ENCODE measurements at regions not wholly inside any gene's neighbourhood (a gene's known extent, or its start where the extent isn't known, plus 50 kb on each side); places are given as distances from the start of the nearest gene placed in this dataset.
A peak's percentile ranks its signal among the peaks of the same experiment; 100 is the strongest.

DNA sequence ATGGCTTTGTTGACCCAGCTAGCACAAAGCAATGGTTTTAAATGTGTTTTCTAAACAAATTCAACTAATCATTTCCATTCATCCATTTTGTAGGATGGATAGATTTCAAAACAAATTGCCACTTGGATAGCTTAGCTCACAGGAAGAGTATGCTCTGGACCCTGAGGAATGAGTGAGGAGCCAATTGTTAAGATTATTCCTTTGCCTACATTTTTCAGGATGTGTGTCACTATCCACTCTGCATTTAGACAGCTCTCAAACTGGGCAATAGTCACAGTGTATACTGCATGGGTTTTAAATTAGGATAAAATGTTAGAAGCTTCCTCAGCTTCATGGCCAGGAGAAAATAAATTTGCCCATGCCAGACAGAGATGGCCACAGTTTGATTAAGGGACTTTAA is 605.6 kb upstream of the TEX47 start:
- ATAC-seq (peak; percentile 30 to 39), DNase-seq (no peak)
- intact Hi-C loops (cut with DNase I) = no loop called here

GRCh38 chr7:89401690-89402089 is 606.2 kb upstream of the TEX47 start:
- ATAC-seq = peak; percentile 39 to 59
- intact Hi-C loops (cut with DNase I) = no loop called here
- no peak for DNase-seq

- intact Hi-C loops (cut with DNase I) = no loop called here
- DNase-seq = no peak
- no peak for ATAC-seq
These were observed 656.4 kb upstream of the TEX47 start for GRCh38 chr7:89451911-89452310.

GRCh38 chr7:89456556-89456955 is 661.0 kb upstream of the TEX47 start:
- intact Hi-C loops (cut with DNase I) = no loop called here
- ATAC-seq = no peak

GRCh38 chr7:89458114-89458513 is 662.6 kb upstream of the TEX47 start:
- intact Hi-C loops (cut with DNase I) = no loop called here
- DNase-seq = no peak
- no peak for ATAC-seq

More at GRCh38 chr7:89456556-89456955, 661.0 kb upstream of the TEX47 start:
- DNase-seq = no peak

GRCh38 chr7:89474456-89474855 is 678.9 kb upstream of the TEX47 start:
- intact Hi-C loops (cut with DNase I) = no loop called here
- no peak for DNase-seq
- ATAC-seq = no peak

- DNase-seq = no peak
- intact Hi-C loops (cut with DNase I) = no loop called here
- no peak for ATAC-seq
These were observed 676.3 kb upstream of the STEAP1 start for GRCh38 chr7:89477991-89478390.

GRCh38 chr7:89495704-89496103 is 658.6 kb upstream of the STEAP1 start:
- intact Hi-C loops (cut with DNase I) = no loop called here
- ATAC-seq (no peak), DNase-seq (no peak)

GRCh38 chr7:89500084-89500483 is 654.2 kb upstream of the STEAP1 start:
- DNase-seq = no peak
- no peak for ATAC-seq
- intact Hi-C loops (cut with DNase I) = no loop called here

- DNase-seq = no peak
- intact Hi-C loops (cut with DNase I) = no loop called here
- ATAC-seq = no peak
These were observed 651.0 kb upstream of the STEAP1 start for GRCh38 chr7:89503281-89503680.

DNA sequence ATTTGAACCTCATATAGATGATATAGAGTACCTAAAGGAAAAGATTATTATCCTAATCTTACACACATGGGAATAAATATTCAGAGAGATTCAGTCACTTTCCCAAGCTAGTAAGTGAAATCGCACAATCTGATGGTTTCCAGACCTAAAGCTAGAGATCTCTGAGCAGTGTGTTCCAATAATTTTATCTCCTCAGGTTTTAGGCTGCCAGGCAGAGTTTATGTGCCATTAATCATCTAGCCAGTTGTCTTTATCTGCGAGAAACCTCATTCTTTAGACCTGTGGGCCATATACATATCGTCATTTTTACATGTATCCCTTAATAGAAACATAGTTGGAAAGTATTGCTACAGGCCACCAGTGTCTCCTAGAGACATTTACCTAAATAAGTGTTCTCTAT is 647.2 kb upstream of the STEAP1 start:
- DNase-seq (no peak), ATAC-seq (no peak)
- intact Hi-C loops (cut with DNase I) = no loop called here

DNA sequence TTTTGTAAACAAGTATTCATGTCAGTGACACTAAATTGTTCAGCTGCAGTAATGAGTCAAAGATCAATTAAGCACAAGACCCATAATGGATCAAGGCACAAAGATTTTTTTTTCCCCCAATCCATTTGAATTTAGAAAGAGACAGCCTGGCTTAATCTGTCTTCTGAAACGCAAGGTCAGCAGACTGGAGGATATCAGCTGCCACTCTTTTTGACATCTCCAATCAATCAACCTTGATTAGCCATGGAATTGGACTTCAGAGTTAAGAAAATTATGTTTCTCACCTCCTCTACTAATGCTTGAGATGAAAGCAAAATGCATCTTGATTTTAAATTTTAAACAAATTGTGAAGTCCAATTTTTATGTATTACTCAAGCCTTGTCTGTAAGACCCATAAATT is 642.4 kb upstream of the STEAP1 start:
- DNase-seq (no peak), ATAC-seq (no peak)
- intact Hi-C loops (cut with DNase I) = no loop called here

DNA sequence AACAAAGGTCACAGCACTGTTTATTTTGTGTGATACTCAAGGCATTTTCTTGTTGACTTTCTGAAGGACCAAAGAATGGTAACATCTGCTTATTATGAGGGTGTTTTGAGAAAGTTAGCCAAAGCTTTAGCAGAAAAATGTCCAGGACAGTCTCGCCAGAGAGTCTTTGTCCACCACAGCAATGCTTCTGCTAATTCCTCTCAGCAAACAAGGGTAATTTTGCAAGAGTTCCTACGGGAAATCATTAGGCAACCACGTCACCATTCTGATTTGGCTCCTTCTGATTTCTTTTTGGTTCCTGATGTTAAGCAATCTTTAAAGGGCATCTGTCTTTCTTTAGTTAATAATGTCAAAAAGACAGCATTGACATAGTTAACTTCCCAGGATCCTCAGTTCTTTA is 639.3 kb upstream of the STEAP1 start:
- DNase-seq (no peak), ATAC-seq (peak in 1 of 2 donors; percentile 34)
- intact Hi-C loops (cut with DNase I) = no loop called here

GRCh38 chr7:89517815-89518214 is 636.5 kb upstream of the STEAP1 start:
- DNase-seq = no peak
- intact Hi-C loops (cut with DNase I) = no loop called here
- no peak for ATAC-seq

GRCh38 chr7:89549768-89550167 is 604.5 kb upstream of the STEAP1 start:
- no peak for ATAC-seq
- intact Hi-C loops (cut with DNase I) = no loop called here

DNA sequence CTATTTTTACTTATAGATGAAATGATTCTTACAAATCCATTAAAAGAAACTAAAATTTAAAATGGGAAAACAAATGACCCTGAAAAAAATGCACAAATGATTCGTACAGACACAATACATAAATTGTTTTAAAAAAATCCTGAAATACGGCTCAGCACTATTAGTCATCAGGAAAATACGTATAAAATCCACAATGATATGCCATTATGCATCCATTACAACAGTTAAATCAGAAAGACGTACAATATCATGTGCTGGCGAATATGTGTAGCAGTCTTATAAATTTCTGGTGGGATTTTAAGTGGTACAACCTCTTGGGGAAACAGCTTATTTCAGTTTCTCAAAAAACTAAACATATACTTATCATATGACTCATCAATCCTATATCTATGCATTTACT is 600.1 kb upstream of the STEAP1 start:
- intact Hi-C loops (cut with DNase I) = no loop called here
- no peak for DNase-seq
- ATAC-seq = no peak

More at GRCh38 chr7:89549768-89550167, 604.5 kb upstream of the STEAP1 start:
- no peak for DNase-seq

GRCh38 chr7:89559596-89559995 is 594.7 kb upstream of the STEAP1 start:
- DNase-seq = no peak
- no peak for ATAC-seq
- intact Hi-C loops (cut with DNase I) = no loop called here

- intact Hi-C loops (cut with DNase I) = no loop called here
- ATAC-seq (no peak), DNase-seq (no peak)
These were observed 590.7 kb upstream of the STEAP1 start for GRCh38 chr7:89563597-89563996.

GRCh38 chr7:89584896-89585295 is 569.4 kb upstream of the STEAP1 start:
- ATAC-seq = no peak
- intact Hi-C loops (cut with DNase I) = no loop called here
- no peak for DNase-seq

DNA sequence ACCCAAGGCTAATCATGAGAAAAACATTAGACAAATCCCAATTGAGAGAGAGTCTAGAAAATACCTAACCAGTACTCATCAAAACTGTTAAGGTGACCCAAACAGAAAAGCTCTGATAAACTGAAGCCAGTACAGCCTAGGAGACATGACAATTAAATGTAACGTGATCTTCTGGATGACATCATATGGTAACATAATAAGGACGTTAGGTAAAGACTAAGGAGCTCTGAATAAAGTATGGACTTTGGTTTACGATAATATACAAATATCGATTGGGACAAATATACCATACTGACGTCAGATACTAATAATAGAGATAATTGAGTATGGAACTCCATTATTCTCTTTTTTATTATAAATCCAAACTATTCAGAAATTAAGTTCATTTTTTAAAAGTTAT is 561.1 kb upstream of the STEAP1 start:
- intact Hi-C loops (cut with DNase I) = no loop called here
- no peak for DNase-seq
- ATAC-seq = no peak

DNA sequence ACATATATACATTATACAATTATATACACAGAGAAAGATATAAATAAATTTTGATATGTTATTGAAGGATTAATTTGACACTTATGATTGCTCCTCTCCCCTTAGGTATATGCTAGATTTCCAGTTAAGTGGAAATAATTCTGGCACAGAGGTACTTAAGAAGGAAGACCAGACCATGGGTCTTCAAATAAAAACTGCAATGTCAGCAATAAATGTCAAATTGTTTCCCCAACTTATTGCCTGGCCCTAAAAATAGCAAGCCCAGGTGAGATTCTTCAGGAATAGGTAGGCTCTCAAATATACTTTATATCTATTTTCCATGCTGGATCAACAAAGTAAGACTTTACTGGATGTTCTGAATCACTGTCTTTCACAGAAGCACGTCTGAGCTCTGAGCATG is 551.3 kb upstream of the STEAP1 start:
- intact Hi-C loops (cut with DNase I) = no loop called here
- ATAC-seq (no peak), DNase-seq (no peak)

DNA sequence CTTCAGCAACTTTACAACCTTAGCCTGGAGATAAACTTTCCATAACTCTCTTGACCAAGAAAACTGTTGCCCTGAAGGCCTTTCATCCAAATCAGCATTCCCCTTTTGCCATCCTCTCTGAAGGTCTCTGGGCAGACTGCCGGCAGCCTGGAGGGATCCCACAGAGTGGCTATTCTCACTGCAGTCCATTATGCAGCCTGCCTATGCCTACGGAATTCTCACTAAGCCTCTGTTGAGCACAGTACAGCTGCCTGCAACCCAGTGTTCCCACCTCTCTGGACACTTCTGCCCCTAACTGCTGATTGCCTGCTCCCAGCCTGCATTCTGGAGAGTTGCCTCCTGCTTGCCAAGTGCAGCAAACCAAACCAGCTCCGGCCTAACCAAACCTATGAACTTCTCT is 548.9 kb upstream of the STEAP1 start:
- no peak for ATAC-seq
- intact Hi-C loops (cut with DNase I) = no loop called here

More for the DNA sequence above, 548.9 kb upstream of the STEAP1 start:
- no peak for DNase-seq
